ENCODE measurements at regions not wholly inside any gene's neighbourhood (a gene's known extent, or its start where the extent isn't known, plus 50 kb on each side); places are given as distances from the start of the nearest gene placed in this dataset.

DNA sequence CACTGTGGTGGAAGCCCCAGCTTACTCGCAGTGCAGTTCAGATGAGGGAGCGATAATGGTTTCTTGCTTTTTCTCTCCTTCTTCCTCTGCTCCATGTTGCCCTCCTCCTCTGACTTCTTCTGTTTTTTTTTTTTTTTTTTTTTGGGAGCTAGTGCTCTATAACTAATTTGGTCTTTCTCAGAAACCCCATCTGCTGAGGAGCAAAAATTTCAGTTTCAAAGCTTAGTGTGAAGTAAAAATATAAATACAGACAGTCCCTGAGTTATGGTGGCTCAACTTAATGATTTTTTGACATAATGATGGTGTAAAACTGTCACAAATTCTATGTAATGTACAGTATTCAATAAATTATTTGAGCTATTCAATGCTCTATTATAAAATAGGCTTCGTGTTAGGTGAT, 120.7 kb downstream of the TBX19 start:
- no peak for DNase-seq (ENCODE audit: low spot score)
- in situ Hi-C loops (cut with HindIII; ENCODE audit: extremely low pct_ligation_motif_present, low pct_unique_long_range_greater_than_20kb) (no loop called here), intact Hi-C loops (cut with micrococcal nuclease; ENCODE audit: unreplicated experiment) (no loop called here)
- TF ChIP-seq, protein P1, sequence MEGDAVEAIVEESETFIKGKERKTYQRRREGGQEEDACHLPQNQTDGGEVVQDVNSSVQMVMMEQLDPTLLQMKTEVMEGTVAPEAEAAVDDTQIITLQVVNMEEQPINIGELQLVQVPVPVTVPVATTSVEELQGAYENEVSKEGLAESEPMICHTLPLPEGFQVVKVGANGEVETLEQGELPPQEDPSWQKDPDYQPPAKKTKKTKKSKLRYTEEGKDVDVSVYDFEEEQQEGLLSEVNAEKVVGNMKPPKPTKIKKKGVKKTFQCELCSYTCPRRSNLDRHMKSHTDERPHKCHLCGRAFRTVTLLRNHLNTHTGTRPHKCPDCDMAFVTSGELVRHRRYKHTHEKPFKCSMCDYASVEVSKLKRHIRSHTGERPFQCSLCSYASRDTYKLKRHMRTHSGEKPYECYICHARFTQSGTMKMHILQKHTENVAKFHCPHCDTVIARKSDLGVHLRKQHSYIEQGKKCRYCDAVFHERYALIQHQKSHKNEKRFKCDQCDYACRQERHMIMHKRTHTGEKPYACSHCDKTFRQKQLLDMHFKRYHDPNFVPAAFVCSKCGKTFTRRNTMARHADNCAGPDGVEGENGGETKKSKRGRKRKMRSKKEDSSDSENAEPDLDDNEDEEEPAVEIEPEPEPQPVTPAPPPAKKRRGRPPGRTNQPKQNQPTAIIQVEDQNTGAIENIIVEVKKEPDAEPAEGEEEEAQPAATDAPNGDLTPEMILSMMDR (CRISPR knock-in tag; IDR thresholded peaks at IDR 0.05): no peak
- TF ChIP-seq ZBTB20 (CRISPR knock-in tag; IDR thresholded peaks at IDR 0.05; ENCODE audit: borderline replicate concordance, low read depth) (no peak), PRPF4 (IDR thresholded peaks at IDR 0.05; ENCODE audit: low read depth, low read length, poor library complexity, severe bottlenecking) (no peak), NFIC (IDR thresholded peaks at IDR 0.05; ENCODE audit: low read length) (no peak), XBP1 (CRISPR knock-in tag; IDR thresholded peaks at IDR 0.05) (no peak), MED1 (CRISPR knock-in tag; IDR thresholded peaks at IDR 0.05) (no peak), ZKSCAN5 (CRISPR knock-in tag; IDR thresholded peaks at IDR 0.05) (no peak), ZFY (CRISPR knock-in tag; IDR thresholded peaks at IDR 0.05) (no peak), ETV5 (CRISPR knock-in tag; IDR thresholded peaks at IDR 0.05; ENCODE audit: borderline replicate concordance) (no peak), ATRX (CRISPR knock-in tag; IDR thresholded peaks at IDR 0.05; ENCODE audit: borderline replicate concordance) (no peak), ZNF431 (CRISPR knock-in tag; IDR thresholded peaks at IDR 0.05; ENCODE audit: borderline replicate concordance, low read depth) (no peak), CENPX (CRISPR knock-in tag; IDR thresholded peaks at IDR 0.05) (no peak), ZNF777 (CRISPR knock-in tag; IDR thresholded peaks at IDR 0.05) (no peak), ZNF782 (CRISPR knock-in tag; IDR thresholded peaks at IDR 0.05; ENCODE audit: borderline replicate concordance) (no peak)
- TF ChIP-seq, protein P2, sequence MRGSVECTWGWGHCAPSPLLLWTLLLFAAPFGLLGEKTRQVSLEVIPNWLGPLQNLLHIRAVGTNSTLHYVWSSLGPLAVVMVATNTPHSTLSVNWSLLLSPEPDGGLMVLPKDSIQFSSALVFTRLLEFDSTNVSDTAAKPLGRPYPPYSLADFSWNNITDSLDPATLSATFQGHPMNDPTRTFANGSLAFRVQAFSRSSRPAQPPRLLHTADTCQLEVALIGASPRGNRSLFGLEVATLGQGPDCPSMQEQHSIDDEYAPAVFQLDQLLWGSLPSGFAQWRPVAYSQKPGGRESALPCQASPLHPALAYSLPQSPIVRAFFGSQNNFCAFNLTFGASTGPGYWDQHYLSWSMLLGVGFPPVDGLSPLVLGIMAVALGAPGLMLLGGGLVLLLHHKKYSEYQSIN (CRISPR knock-in tag; IDR thresholded peaks at IDR 0.05; ENCODE audit: borderline replicate concordance): no peak
- TF ChIP-seq, protein P3, sequence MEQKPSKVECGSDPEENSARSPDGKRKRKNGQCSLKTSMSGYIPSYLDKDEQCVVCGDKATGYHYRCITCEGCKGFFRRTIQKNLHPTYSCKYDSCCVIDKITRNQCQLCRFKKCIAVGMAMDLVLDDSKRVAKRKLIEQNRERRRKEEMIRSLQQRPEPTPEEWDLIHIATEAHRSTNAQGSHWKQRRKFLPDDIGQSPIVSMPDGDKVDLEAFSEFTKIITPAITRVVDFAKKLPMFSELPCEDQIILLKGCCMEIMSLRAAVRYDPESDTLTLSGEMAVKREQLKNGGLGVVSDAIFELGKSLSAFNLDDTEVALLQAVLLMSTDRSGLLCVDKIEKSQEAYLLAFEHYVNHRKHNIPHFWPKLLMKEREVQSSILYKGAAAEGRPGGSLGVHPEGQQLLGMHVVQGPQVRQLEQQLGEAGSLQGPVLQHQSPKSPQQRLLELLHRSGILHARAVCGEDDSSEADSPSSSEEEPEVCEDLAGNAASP (CRISPR knock-in tag; IDR thresholded peaks at IDR 0.05; ENCODE audit: borderline replicate concordance): no peak
- TF ChIP-seq, protein P4, sequence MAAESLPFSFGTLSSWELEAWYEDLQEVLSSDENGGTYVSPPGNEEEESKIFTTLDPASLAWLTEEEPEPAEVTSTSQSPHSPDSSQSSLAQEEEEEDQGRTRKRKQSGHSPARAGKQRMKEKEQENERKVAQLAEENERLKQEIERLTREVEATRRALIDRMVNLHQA (CRISPR knock-in tag; IDR thresholded peaks at IDR 0.05): no peak
- TF ChIP-seq, protein P5, sequence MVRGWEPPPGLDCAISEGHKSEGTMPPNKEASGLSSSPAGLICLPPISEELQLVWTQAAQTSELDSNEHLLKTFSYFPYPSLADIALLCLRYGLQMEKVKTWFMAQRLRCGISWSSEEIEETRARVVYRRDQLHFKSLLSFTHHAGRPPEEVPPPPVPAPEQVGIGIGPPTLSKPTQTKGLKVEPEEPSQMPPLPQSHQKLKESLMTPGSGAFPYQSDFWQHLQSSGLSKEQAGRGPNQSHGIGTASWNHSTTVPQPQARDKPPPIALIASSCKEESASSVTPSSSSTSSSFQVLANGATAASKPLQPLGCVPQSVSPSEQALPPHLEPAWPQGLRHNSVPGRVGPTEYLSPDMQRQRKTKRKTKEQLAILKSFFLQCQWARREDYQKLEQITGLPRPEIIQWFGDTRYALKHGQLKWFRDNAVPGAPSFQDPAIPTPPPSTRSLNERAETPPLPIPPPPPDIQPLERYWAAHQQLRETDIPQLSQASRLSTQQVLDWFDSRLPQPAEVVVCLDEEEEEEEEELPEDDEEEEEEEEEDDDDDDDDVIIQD (CRISPR knock-in tag; IDR thresholded peaks at IDR 0.05; ENCODE audit: low read depth): no peak
- ChIA-PET CTCF (ENCODE audit: low intra/inter-chr PET ratio, low total read pairs) (no interaction called here), POLR2A (interaction anchor here (0.7 kb wide), 1 partner anchor 192 kb away, joined by 3 read pairs; no protein-coding TSS in a partner anchor)
- H3K36me3 ChIP-seq (replicated peaks in 1 of 2; ENCODE audit: control insufficient read depth in 1 of 2, insufficient read depth in 2 of 2, low read length in 2 of 2): peaks cover 6 to 17% of the 10 kb centered on the region in 2 experiments; a peak in 4 of 5 replicates
- H3K27me3 ChIP-seq (ENCODE audit: control insufficient read depth in 1 of 2, insufficient read depth in 2 of 2, low read length in 2 of 2): no peaks in the 10 kb centered on the region
- peaks cover 15% of the 10 kb centered on the region for H3K4me1 ChIP-seq (ENCODE audit: insufficient read depth, low read length)
- H3K27ac ChIP-seq (ENCODE audit: extremely low read length, insufficient read depth, low read length): no peak overlapping the region
- no peak overlapping the region for H3K9ac ChIP-seq (ENCODE audit: insufficient read depth, low read depth, low read length)
- no peaks in the 10 kb centered on the region for H3K9me3 ChIP-seq (ENCODE audit: low read length)
- no peak overlapping the region for H3K4me3 ChIP-seq (replicated peaks in 1 of 3; ENCODE audit: insufficient read depth in 1 of 3, low read depth in 2 of 3, low read length in 3 of 3)
- FAIRE-seq: no peak
- H2AFZ ChIP-seq (ENCODE audit: low read length): no peak overlapping the region
- 93% methylated on average over 3 of the region's 3 CpGs for WGBS (ENCODE audit: low lambda C conversion rate)
- H3K4me2 ChIP-seq (ENCODE audit: low read depth, low read length): no peak overlapping the region
- no peak for ATAC-seq
- H3K79me2 ChIP-seq (ENCODE audit: insufficient read depth, low read length): no peaks in the 10 kb centered on the region
- BruUV-seq (replicated peaks): no TSS peak
- H4K20me1 ChIP-seq (ENCODE audit: insufficient read depth, low read length): 0 out of 2 replicates have a peak, but pooled peaks cover 7% of the 10 kb centered on the region
